H9 (cell line): ENCODE measurements at regions not wholly inside any gene's neighbourhood (a gene's known extent, or its start where the extent isn't known, plus 50 kb on each side); places are given as distances from the start of the nearest gene placed in this dataset.

Source experiments
- DNase-seq: peaks from one replicate; pipeline ENCODE4 v3.0.0-alpha.2; 2017
- H2AFZ ChIP-seq: one replicate; pipeline ENCODE4 v1.6.1; 2013; ENCODE audit warnings: mild to moderate bottlenecking, low read length, control low read depth, moderate library complexity
- H2AK5ac ChIP-seq: 2 replicates; pipeline ENCODE4 v1.6.1; 2013; ENCODE audit warnings: low read length, control low read depth, mixed read lengths; ENCODE audit not compliant: insufficient read length
- H2BK120ac ChIP-seq: one replicate; pipeline ENCODE4 v1.6.1; 2013; ENCODE audit warnings: low read depth, mild to moderate bottlenecking, low read length, control low read depth, inconsistent platforms; ENCODE audit not compliant: poor library complexity, severe bottlenecking
- H2BK12ac ChIP-seq: 2 replicates; pipeline ENCODE4 v1.6.1; 2013; ENCODE audit warnings: low read length, control low read depth, mixed read lengths, low read depth; ENCODE audit not compliant: insufficient read length
- H2BK15ac ChIP-seq: 2 replicates; pipeline ENCODE4 v1.6.1; 2013; ENCODE audit warnings: low read depth, low read length, control low read depth
- H2BK20ac ChIP-seq: one replicate; pipeline ENCODE4 v1.6.1; 2013; ENCODE audit warnings: low read depth, mild to moderate bottlenecking, low read length, control low read depth, inconsistent platforms; ENCODE audit not compliant: poor library complexity, severe bottlenecking
- H2BK5ac ChIP-seq: 2 replicates; pipeline ENCODE4 v1.6.1; 2013; ENCODE audit warnings: low read length, control low read depth, mixed read lengths; ENCODE audit not compliant: insufficient read length
- H3K14ac ChIP-seq: 2 replicates; pipeline ENCODE4 v1.6.1; 2013; ENCODE audit warnings: low read length, control low read depth; ENCODE audit not compliant: insufficient read depth
- H3K18ac ChIP-seq: 2 replicates; pipeline ENCODE4 v1.6.1; 2013; ENCODE audit warnings: low read depth, mild to moderate bottlenecking, mixed read lengths, low read length, control low read depth; ENCODE audit not compliant: insufficient read length
- H3K23ac ChIP-seq: 2 replicates; pipeline ENCODE4 v1.6.1; 2013; ENCODE audit warnings: low read length, control low read depth, mixed read lengths, low read depth; ENCODE audit not compliant: insufficient read length
- H3K23me2 ChIP-seq: 2 replicates; pipeline ENCODE4 v1.6.1; 2013; ENCODE audit warnings: low read depth, mild to moderate bottlenecking, mixed read lengths, low read length, control low read depth; ENCODE audit not compliant: insufficient read length, poor library complexity, severe bottlenecking
- H3K27ac ChIP-seq: 2 replicates; pipeline ENCODE4 v1.5.1; 2013; ENCODE audit warnings: low read length, control low read depth, mixed read lengths, low read depth; ENCODE audit not compliant: insufficient read length
- H3K27me3 ChIP-seq: 2 replicates; pipeline ENCODE4 v1.6.1; 2013; ENCODE audit warnings: low read length, control low read depth, inconsistent platforms; ENCODE audit not compliant: insufficient read depth
- H3K4ac ChIP-seq: 2 replicates; pipeline ENCODE4 v1.6.1; 2013; ENCODE audit warnings: low read depth, mild to moderate bottlenecking, control low read depth, inconsistent platforms, low read length, moderate library complexity
- H3K4me1 ChIP-seq: 2 replicates; pipeline ENCODE4 v1.6.1; 2013; ENCODE audit warnings: low read length, control low read depth, inconsistent platforms; ENCODE audit not compliant: insufficient read depth
- H3K4me2 ChIP-seq: 2 replicates; pipeline ENCODE4 v1.6.1; 2013; ENCODE audit warnings: low read length, control low read depth, mixed read lengths; ENCODE audit not compliant: insufficient read length, insufficient read depth
- H3K56ac ChIP-seq: 2 replicates; pipeline ENCODE4 v1.6.1; 2013; ENCODE audit warnings: low read depth, mild to moderate bottlenecking, mixed read lengths, low read length, control low read depth; ENCODE audit not compliant: insufficient read length
- H3K79me1 ChIP-seq: 2 replicates; pipeline ENCODE4 v1.6.1; 2013; ENCODE audit warnings: low read depth, mild to moderate bottlenecking, moderate library complexity, low read length, control low read depth, inconsistent platforms; ENCODE audit not compliant: insufficient read depth, poor library complexity, severe bottlenecking
- H3K79me2 ChIP-seq: 2 replicates; pipeline ENCODE4 v1.6.1; 2013; ENCODE audit warnings: low read length, control low read depth, inconsistent platforms; ENCODE audit not compliant: insufficient read depth
- H3K9ac ChIP-seq: 2 replicates; pipeline ENCODE4 v1.6.1; 2013; ENCODE audit warnings: low read length, control low read depth, mixed read lengths; ENCODE audit not compliant: insufficient read length; ENCODE audit errors: extremely low read depth
- H3K9me3 ChIP-seq: one replicate; pipeline ENCODE4 v1.6.1; 2013; ENCODE audit warnings: low read depth, low read length, inconsistent platforms; ENCODE audit not compliant: control insufficient read depth
- H3T11ph ChIP-seq: one replicate; pipeline ENCODE4 v1.6.1; 2013; ENCODE audit warnings: mild to moderate bottlenecking, low read length, control low read depth, inconsistent platforms
- H4K20me1 ChIP-seq: one replicate; pipeline ENCODE4 v1.6.1; 2013; ENCODE audit not compliant: control insufficient read depth, insufficient read length, insufficient read depth
- H4K5ac ChIP-seq: 2 replicates; pipeline ENCODE4 v1.6.1; 2013; ENCODE audit warnings: low read depth, mild to moderate bottlenecking, mixed read lengths, low read length, control low read depth; ENCODE audit not compliant: insufficient read length
- H4K8ac ChIP-seq: replicated peaks from 2 replicates; pipeline ENCODE4 v1.6.1; 2013; ENCODE audit warnings: low read length, control low read depth, mixed read lengths, low read depth; ENCODE audit not compliant: insufficient read length
- H4K91ac ChIP-seq: 2 replicates; pipeline ENCODE4 v1.6.1; 2013; ENCODE audit warnings: low read depth, mild to moderate bottlenecking, moderate library complexity, mixed read lengths, low read length, control low read depth; ENCODE audit not compliant: insufficient read length
- H3K27ac Mint-ChIP-seq, 3 experiments: 2 replicates in 2 of 3; 3 replicates in 1 of 3; pipeline ENCODE4 v1.8.0; 2020 to 2021; ENCODE audit warnings: mixed read lengths in 3 of 3, mild to moderate bottlenecking in 1 of 3, moderate library complexity in 1 of 3
- H3K27me3 Mint-ChIP-seq: 2 replicates; pipeline ENCODE4 v1.8.0; 2021; ENCODE audit warnings: low read depth, mild to moderate bottlenecking, moderate library complexity, mixed read lengths
- H3K36me3 Mint-ChIP-seq, 3 experiments: 2 replicates in 2 of 3; 3 replicates in 1 of 3; pipeline ENCODE4 v1.8.0; 2020 to 2021; ENCODE audit warnings: low read depth in 3 of 3, mixed read lengths in 3 of 3; ENCODE audit not compliant: insufficient read depth in 1 of 3
- H3K4me1 Mint-ChIP-seq, 2 experiments: 2 replicates each; pipeline ENCODE4 v1.8.0; 2020; ENCODE audit warnings: mixed read lengths in 2 of 2
- H3K4me3 Mint-ChIP-seq, 2 experiments: 2 replicates in 1 of 2; 3 replicates in 1 of 2; pipeline ENCODE4 v1.8.0; 2020 to 2021; ENCODE audit warnings: mild to moderate bottlenecking in 2 of 2, mixed read lengths in 2 of 2, moderate library complexity in 1 of 2
- H3K9me3 Mint-ChIP-seq, 2 experiments: 2 replicates in 1 of 2; 3 replicates in 1 of 2; pipeline ENCODE4 v1.8.0; 2020; ENCODE audit warnings: mild to moderate bottlenecking in 2 of 2, mixed read lengths in 2 of 2, moderate library complexity in 1 of 2
- WGBS: extraction: QIAGEN DNeasy Blood & Tissue Kit; methylation state at CpG from one replicate; pipeline ENCODE4 v1.1.7; 2013; ENCODE audit warnings: missing lambda C conversion rate, low lambda C conversion rate, mixed read lengths; ENCODE audit not compliant: insufficient read length; ENCODE audit errors: extremely low coverage; 5-methylcytosine and 5-hydroxymethylcytosine counted together
- TF ChIP-seq, protein P1 (sequence below): fragments of 200-600 bp; sonication (generic); conservative IDR thresholded peaks from 3 replicates; pipeline ENCODE4 v1.8.0; 2021; ENCODE audit warnings: antibody characterized with exemption, mild to moderate bottlenecking

DNA sequence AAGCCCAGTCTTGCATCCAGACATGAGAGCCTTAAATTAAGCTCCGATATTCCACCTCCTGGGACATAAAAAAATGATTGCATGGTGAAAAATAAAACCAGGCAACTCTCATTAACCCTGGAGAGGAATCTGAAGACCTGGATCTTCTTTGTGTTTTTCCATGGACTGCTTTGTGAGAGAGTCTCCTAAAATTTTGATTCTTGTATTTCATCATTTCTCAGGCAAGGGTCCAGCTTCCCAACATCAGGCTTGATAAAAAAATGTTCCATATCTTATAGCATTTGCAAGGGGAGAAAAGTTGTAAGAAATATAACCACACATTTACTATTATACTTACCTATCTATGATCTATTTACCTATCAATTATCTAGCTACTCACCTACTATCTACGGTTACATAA, 327.5 kb upstream of the SPHKAP start:
- peak overlapping the region; percentile 45 for H2BK20ac ChIP-seq
- no peak overlapping the region for H4K91ac ChIP-seq
- H3K9ac ChIP-seq: no peak overlapping the region
- Mint-ChIP-seq H3K27me3 (no peaks in the 10 kb centered on the region), H3K4me1 (peaks cover 46 to 53% of the 10 kb centered on the region in 2 experiments), H3K36me3 (peaks cover 3 to 9% (median 7%) of the 10 kb centered on the region in 3 experiments; a peak in 3 of 7 replicates), H3K4me3 (no peak overlapping the region), H3K27ac (peak overlapping the region in 1 of 3 experiments; percentile 53; a peak in 2 of 7 replicates), H3K9me3 (peaks cover 0 to 4% of the 10 kb centered on the region in 2 experiments; a peak in 1 of 5 replicates)
- no peak overlapping the region for H4K8ac ChIP-seq
- no peaks in the 10 kb centered on the region for H3K79me1 ChIP-seq
- H3K4ac ChIP-seq: no peak overlapping the region
- H2AFZ ChIP-seq: no peak overlapping the region
- no peak overlapping the region for H3K14ac ChIP-seq
- H2BK12ac ChIP-seq: no peak overlapping the region
- no peak overlapping the region for H3K56ac ChIP-seq
- no peaks in the 10 kb centered on the region for H3K27me3 ChIP-seq
- H3K9me3 ChIP-seq: no peaks in the 10 kb centered on the region
- H3K4me2 ChIP-seq: no peak overlapping the region
- no peak for DNase-seq
- H3K23ac ChIP-seq: no peak overlapping the region
- no peak overlapping the region for H3K18ac ChIP-seq
- H4K5ac ChIP-seq: no peak overlapping the region
- no peak overlapping the region for H2AK5ac ChIP-seq
- H3K79me2 ChIP-seq: no peaks in the 10 kb centered on the region
- no peak overlapping the region for H3K27ac ChIP-seq
- no peak overlapping the region for H2BK5ac ChIP-seq
- H3T11ph ChIP-seq: no peak overlapping the region
- no peaks in the 10 kb centered on the region for H3K23me2 ChIP-seq
- H3K4me1 ChIP-seq: peaks cover 16% of the 10 kb centered on the region; the same call in 1 of the 2 replicates
- no peak overlapping the region for H2BK15ac ChIP-seq
- TF ChIP-seq, protein P1, sequence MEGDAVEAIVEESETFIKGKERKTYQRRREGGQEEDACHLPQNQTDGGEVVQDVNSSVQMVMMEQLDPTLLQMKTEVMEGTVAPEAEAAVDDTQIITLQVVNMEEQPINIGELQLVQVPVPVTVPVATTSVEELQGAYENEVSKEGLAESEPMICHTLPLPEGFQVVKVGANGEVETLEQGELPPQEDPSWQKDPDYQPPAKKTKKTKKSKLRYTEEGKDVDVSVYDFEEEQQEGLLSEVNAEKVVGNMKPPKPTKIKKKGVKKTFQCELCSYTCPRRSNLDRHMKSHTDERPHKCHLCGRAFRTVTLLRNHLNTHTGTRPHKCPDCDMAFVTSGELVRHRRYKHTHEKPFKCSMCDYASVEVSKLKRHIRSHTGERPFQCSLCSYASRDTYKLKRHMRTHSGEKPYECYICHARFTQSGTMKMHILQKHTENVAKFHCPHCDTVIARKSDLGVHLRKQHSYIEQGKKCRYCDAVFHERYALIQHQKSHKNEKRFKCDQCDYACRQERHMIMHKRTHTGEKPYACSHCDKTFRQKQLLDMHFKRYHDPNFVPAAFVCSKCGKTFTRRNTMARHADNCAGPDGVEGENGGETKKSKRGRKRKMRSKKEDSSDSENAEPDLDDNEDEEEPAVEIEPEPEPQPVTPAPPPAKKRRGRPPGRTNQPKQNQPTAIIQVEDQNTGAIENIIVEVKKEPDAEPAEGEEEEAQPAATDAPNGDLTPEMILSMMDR: no peak
- no CpG with 5 or more reads among the region's 2 CpGs for WGBS
- H4K20me1 ChIP-seq: no peaks in the 10 kb centered on the region
- no peak overlapping the region for H2BK120ac ChIP-seq
